HepG2 (cell line): ENCODE measurements at regions not wholly inside any gene's neighbourhood (a gene's known extent, or its start where the extent isn't known, plus 50 kb on each side); places are given as distances from the start of the nearest gene placed in this dataset.

Experiments
- EP300 ChIP-seq, 3 experiments: sonication (generic) in 1 of 3; formaldehyde crosslinking in 1 of 3; IDR thresholded peaks; 2 replicates each; pipeline versions ENCODE4 v1.5.1 to v1.6.1; 2011 to 2020; ENCODE audit warnings: low read depth in 2 of 3, low read length in 2 of 3, borderline replicate concordance in 1 of 3, improper control_type of control experiment in 1 of 3, mild to moderate bottlenecking in 1 of 3, missing genetic modification reagents in 1 of 3, moderate library complexity in 1 of 3
- GABPB1 ChIP-seq: IDR thresholded peaks from 2 replicates; pipeline ENCODE4 v1.6.1; 2016; ENCODE audit warnings: mild to moderate bottlenecking, missing genetic modification reagents, moderate library complexity, missing compliant biosample characterization
- PHB2 ChIP-seq: fragments of 450-650 bp; IDR thresholded peaks from 2 replicates; pipeline ENCODE4 v1.6.1; 2018; ENCODE audit not compliant: partially characterized antibody
- PITX1 ChIP-seq: sonication (generic); formaldehyde crosslinking; IDR thresholded peaks from 2 replicates; pipeline ENCODE4 v1.5.1; 2020; ENCODE audit warnings: mild to moderate bottlenecking, missing genetic modification reagents
- POLR2AphosphoS5 ChIP-seq: IDR thresholded peaks from 2 replicates; pipeline ENCODE4 v1.6.1; 2012; ENCODE audit warnings: low read depth, low read length
- SMC3 ChIP-seq: IDR thresholded peaks from 2 replicates; pipeline ENCODE4 v1.6.1; 2011; ENCODE audit warnings: low read length, improper control_type of control experiment
- ZMYM4 ChIP-seq: sonication (generic); formaldehyde crosslinking; IDR thresholded peaks from 2 replicates; pipeline ENCODE4 v1.8.1; 2023; ENCODE audit warnings: mild to moderate bottlenecking, missing genetic modification reagents
- ZNF367 ChIP-seq: sonication (generic); formaldehyde crosslinking; IDR thresholded peaks from 2 replicates; pipeline ENCODE4 v1.4.0; 2020; ENCODE audit warnings: missing genetic modification reagents, borderline replicate concordance
- ZNF431 ChIP-seq: sonication (generic); formaldehyde crosslinking; IDR thresholded peaks from 2 replicates; pipeline ENCODE4 v1.9.0; 2022; ENCODE audit warnings: missing genetic modification reagents, low read depth, mild to moderate bottlenecking, borderline replicate concordance
- ZNF44 ChIP-seq: sonication (generic); formaldehyde crosslinking; IDR thresholded peaks from 2 replicates; pipeline ENCODE4 v1.5.1; 2020; ENCODE audit warnings: mild to moderate bottlenecking, missing genetic modification reagents
- TF ChIP-seq, protein P1 (sequence below): sonication (generic); formaldehyde crosslinking; IDR thresholded peaks from 2 replicates; pipeline ENCODE4 v1.8.1; 2022; ENCODE audit warnings: mild to moderate bottlenecking, missing genetic modification reagents
- TF ChIP-seq, protein P2 (sequence below): sonication (generic); formaldehyde crosslinking; IDR thresholded peaks from 2 replicates; pipeline ENCODE4 v1.9.0; 2021; ENCODE audit warnings: missing genetic modification reagents, borderline replicate concordance

DNA sequence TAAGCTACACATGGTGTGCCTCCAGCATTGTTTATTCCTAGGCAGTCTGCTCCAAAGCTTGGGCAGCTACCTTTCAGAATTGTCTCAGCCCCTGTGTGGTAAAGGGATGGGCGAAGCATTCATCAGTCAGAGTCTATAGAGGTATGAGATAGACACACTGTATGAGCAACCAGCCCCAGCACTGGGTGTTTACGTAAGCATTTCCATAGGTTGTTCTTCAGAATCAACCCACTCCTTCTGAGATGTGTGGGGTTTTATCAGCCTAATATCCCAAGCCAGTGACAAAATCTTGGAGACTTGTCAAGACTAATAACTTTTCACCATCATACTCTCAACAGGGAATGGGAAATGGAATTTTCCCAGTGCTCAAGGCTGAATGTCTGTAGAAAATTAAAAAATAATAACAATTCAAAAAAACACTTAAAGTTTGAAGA lies 98.2 kb downstream of the BTG1 start:
- TF ChIP-seq ZNF44 (CRISPR knock-in tag), result no peak
- no peak for TF ChIP-seq EP300 (IDR thresholded peaks at IDR 0.05; ENCODE audit: low read depth in 2 of 2, low read length in 2 of 2)
- no peak for TF ChIP-seq EP300 (CRISPR knock-in tag; IDR thresholded peaks at IDR 0.05; ENCODE audit: borderline replicate concordance)
- TF ChIP-seq PHB2, result no peak
- no peak for TF ChIP-seq ZNF431 (CRISPR knock-in tag)
- TF ChIP-seq ZNF367 (CRISPR knock-in tag), result no peak
- TF ChIP-seq SMC3, result no peak
- TF ChIP-seq, protein P1, sequence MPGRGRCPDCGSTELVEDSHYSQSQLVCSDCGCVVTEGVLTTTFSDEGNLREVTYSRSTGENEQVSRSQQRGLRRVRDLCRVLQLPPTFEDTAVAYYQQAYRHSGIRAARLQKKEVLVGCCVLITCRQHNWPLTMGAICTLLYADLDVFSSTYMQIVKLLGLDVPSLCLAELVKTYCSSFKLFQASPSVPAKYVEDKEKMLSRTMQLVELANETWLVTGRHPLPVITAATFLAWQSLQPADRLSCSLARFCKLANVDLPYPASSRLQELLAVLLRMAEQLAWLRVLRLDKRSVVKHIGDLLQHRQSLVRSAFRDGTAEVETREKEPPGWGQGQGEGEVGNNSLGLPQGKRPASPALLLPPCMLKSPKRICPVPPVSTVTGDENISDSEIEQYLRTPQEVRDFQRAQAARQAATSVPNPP (CRISPR knock-in tag), result no peak
- no peak for TF ChIP-seq ZMYM4 (CRISPR knock-in tag)
- TF ChIP-seq PITX1 (CRISPR knock-in tag), result no peak
- TF ChIP-seq, protein P2, sequence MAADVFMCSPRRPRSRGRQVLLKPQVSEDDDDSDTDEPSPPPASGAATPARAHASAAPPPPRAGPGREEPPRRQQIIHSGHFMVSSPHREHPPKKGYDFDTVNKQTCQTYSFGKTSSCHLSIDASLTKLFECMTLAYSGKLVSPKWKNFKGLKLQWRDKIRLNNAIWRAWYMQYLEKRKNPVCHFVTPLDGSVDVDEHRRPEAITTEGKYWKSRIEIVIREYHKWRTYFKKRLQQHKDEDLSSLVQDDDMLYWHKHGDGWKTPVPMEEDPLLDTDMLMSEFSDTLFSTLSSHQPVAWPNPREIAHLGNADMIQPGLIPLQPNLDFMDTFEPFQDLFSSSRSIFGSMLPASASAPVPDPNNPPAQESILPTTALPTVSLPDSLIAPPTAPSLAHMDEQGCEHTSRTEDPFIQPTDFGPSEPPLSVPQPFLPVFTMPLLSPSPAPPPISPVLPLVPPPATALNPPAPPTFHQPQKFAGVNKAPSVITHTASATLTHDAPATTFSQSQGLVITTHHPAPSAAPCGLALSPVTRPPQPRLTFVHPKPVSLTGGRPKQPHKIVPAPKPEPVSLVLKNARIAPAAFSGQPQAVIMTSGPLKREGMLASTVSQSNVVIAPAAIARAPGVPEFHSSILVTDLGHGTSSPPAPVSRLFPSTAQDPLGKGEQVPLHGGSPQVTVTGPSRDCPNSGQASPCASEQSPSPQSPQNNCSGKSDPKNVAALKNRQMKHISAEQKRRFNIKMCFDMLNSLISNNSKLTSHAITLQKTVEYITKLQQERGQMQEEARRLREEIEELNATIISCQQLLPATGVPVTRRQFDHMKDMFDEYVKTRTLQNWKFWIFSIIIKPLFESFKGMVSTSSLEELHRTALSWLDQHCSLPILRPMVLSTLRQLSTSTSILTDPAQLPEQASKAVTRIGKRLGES (CRISPR knock-in tag), result no peak
- TF ChIP-seq POLR2AphosphoS5, result no peak
- TF ChIP-seq GABPB1 (CRISPR knock-in tag), result no peak
